ENCODE measurements at regions not wholly inside any gene's neighbourhood (a gene's known extent, or its start where the extent isn't known, plus 50 kb on each side); places are given as distances from the start of the nearest gene placed in this dataset.

DNA sequence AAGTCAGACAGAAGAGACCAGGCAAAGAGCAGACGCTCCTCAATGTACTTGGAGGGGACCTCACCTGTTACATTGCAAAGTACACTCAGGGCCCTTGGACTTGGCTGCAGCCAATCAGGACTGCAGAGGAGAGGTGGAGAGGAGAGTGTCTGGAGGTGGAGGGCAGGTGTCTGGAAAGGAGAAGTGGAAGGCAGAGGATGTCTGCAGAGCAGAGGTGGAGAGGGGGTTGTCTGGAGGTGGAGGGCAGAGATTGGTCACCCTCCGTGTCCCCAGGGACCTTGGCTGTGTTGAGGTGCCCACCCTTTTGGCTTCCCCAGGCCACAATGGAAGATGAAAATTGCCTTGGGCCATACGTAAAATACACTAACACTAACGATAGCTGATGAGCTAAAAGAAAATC is 241.3 kb upstream of the IRX2 start:
- Mint-ChIP-seq H3K27ac (ENCODE audit: unreplicated experiment) (no peak overlapping the region), H3K36me3 (ENCODE audit: unreplicated experiment) (no peaks in the 10 kb centered on the region), H3K4me3 (ENCODE audit: unreplicated experiment) (no peak overlapping the region), H3K27me3 (ENCODE audit: unreplicated experiment) (peaks cover 5% of the 10 kb centered on the region), H3K9me3 (ENCODE audit: unreplicated experiment) (peaks cover 5% of the 10 kb centered on the region), H3K4me1 (ENCODE audit: low read depth, unreplicated experiment) (peaks cover 20% of the 10 kb centered on the region)
- DNase-seq = no peak
- TF ChIP-seq, protein P1, sequence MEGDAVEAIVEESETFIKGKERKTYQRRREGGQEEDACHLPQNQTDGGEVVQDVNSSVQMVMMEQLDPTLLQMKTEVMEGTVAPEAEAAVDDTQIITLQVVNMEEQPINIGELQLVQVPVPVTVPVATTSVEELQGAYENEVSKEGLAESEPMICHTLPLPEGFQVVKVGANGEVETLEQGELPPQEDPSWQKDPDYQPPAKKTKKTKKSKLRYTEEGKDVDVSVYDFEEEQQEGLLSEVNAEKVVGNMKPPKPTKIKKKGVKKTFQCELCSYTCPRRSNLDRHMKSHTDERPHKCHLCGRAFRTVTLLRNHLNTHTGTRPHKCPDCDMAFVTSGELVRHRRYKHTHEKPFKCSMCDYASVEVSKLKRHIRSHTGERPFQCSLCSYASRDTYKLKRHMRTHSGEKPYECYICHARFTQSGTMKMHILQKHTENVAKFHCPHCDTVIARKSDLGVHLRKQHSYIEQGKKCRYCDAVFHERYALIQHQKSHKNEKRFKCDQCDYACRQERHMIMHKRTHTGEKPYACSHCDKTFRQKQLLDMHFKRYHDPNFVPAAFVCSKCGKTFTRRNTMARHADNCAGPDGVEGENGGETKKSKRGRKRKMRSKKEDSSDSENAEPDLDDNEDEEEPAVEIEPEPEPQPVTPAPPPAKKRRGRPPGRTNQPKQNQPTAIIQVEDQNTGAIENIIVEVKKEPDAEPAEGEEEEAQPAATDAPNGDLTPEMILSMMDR (IDR thresholded peaks at IDR 0.05; ENCODE audit: partially characterized antibody, unreplicated experiment) = no peak

DNA sequence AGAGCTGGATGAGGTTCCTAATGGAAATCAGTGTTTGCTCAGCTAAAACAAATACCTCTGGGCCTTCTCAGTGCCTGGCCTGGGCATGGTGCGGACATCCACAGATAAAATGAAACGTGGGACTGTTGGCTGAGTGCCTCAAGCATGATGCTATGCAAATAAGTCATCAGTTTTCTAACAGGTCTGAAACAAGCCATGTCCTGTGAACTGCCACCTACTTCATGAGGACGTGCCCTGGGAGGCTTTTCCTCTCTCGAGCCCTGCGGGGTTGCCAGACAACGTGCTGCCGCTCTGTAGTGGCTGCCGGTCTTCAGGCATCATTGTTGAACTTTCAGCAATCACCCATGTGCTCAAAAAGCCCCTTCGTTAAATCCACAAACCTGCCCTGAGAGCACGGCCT is 240.4 kb upstream of the IRX2 start:
- H3K27me3 Mint-ChIP-seq (ENCODE audit: unreplicated experiment) = peaks cover 3% of the 10 kb centered on the region
- no peak overlapping the region for H3K27ac Mint-ChIP-seq (ENCODE audit: unreplicated experiment)
- peaks cover 11% of the 10 kb centered on the region for H3K4me1 Mint-ChIP-seq (ENCODE audit: low read depth, unreplicated experiment)
- DNase-seq = no peak
- no peaks in the 10 kb centered on the region for H3K9me3 Mint-ChIP-seq (ENCODE audit: unreplicated experiment)
- H3K4me3 Mint-ChIP-seq (ENCODE audit: unreplicated experiment) = no peak overlapping the region
- no peaks in the 10 kb centered on the region for H3K36me3 Mint-ChIP-seq (ENCODE audit: unreplicated experiment)
- TF ChIP-seq, protein P1 (IDR thresholded peaks at IDR 0.05; ENCODE audit: partially characterized antibody, unreplicated experiment) = no peak

DNA sequence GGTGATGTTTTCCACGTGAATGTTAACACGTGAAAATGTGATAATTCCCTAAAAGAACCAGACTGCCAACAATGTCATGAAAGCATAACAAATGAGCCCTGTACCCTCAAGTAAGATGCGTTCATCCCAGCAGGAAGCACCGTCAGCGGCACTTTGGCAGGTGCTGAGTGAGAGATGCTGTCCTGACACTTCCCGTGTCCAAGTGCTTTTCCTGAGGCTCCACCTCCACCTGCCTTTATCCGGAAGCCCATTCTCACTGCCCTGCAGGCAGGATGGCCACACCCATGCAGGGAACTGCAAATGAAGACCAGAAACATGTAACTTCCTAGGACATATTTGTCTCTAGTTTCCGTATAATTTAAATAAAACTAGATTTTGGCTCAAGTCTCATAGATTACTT is 238.0 kb upstream of the IRX2 start:
- H3K4me3 Mint-ChIP-seq (ENCODE audit: unreplicated experiment) = no peak overlapping the region
- peaks cover 5% of the 10 kb centered on the region for H3K27me3 Mint-ChIP-seq (ENCODE audit: unreplicated experiment)

DNA sequence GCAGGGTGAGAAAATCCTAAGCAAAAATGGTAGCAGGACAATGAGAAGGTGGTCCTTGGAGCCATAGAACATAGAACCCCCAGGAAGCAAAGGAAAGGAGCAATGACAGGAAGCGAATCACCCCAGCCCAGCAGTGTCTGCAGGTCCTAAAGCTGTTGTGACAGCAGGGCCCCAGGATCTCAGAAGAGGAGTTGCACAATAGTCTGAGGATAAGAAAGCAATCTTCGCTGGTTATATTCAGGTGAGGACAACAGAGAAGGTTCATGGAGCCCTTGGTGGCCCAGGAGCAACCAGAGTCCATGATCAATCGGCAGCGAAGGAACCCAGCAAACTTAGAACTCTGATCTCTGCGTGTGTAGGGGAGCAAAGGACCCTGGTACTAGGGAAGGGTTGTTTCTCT is 234.8 kb upstream of the IRX2 start:
- Mint-ChIP-seq H3K4me1 (ENCODE audit: low read depth, unreplicated experiment) (peaks cover 4% of the 10 kb centered on the region), H3K4me3 (ENCODE audit: unreplicated experiment) (no peak overlapping the region), H3K27me3 (ENCODE audit: unreplicated experiment) (peaks cover 5% of the 10 kb centered on the region), H3K27ac (ENCODE audit: unreplicated experiment) (no peak overlapping the region), H3K9me3 (ENCODE audit: unreplicated experiment) (no peaks in the 10 kb centered on the region), H3K36me3 (ENCODE audit: unreplicated experiment) (no peaks in the 10 kb centered on the region)
- TF ChIP-seq, protein P1 (IDR thresholded peaks at IDR 0.05; ENCODE audit: partially characterized antibody, unreplicated experiment) = no peak
- no peak for DNase-seq

More for the DNA sequence above, 238.0 kb upstream of the IRX2 start:
- TF ChIP-seq, protein P1 (IDR thresholded peaks at IDR 0.05; ENCODE audit: partially characterized antibody, unreplicated experiment) = no peak
- H3K27ac Mint-ChIP-seq (ENCODE audit: unreplicated experiment) = no peak overlapping the region
- H3K9me3 Mint-ChIP-seq (ENCODE audit: unreplicated experiment) = no peaks in the 10 kb centered on the region
- H3K36me3 Mint-ChIP-seq (ENCODE audit: unreplicated experiment) = no peaks in the 10 kb centered on the region
- peaks cover 5% of the 10 kb centered on the region for H3K4me1 Mint-ChIP-seq (ENCODE audit: low read depth, unreplicated experiment)
- no peak for DNase-seq

DNA sequence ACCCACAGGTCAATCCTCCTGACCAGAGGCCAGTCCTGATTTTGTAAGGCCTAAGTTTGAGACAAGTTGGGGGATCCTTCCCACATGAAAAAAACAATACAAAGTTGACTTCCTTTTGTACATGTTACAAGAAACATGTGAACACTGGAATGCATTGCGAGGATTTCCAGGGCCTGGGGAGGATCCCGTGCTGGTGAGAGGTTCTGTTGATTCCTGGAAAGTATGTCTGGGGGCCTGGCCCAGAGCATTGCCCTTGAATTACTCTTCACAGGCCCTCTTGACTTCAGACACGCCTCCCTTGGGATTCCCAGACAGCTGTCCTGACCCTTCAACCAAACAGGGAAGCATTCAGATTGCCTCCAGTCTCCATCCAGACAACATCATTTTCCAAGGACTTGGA is 234.2 kb upstream of the IRX2 start:
- Mint-ChIP-seq H3K9me3 (ENCODE audit: unreplicated experiment) (no peaks in the 10 kb centered on the region), H3K4me1 (ENCODE audit: low read depth, unreplicated experiment) (peaks cover 4% of the 10 kb centered on the region), H3K4me3 (ENCODE audit: unreplicated experiment) (no peak overlapping the region), H3K27me3 (ENCODE audit: unreplicated experiment) (peaks cover 5% of the 10 kb centered on the region), H3K27ac (ENCODE audit: unreplicated experiment) (no peak overlapping the region), H3K36me3 (ENCODE audit: unreplicated experiment) (no peaks in the 10 kb centered on the region)
- TF ChIP-seq, protein P1 (IDR thresholded peaks at IDR 0.05; ENCODE audit: partially characterized antibody, unreplicated experiment) = no peak
- DNase-seq = no peak

Data from glutamatergic neuron (in vitro differentiated cells).